ENCODE measurements at regions not wholly inside any gene's neighbourhood (a gene's known extent, or its start where the extent isn't known, plus 50 kb on each side); places are given as distances from the start of the nearest gene placed in this dataset.

- H3K27ac ChIP-seq (ENCODE audit: low read length), result no peak overlapping the region
- no peaks in the 10 kb centered on the region for H3K79me2 ChIP-seq (replicated peaks; ENCODE audit: insufficient read depth, low read length)
- no peaks in the 10 kb centered on the region for H4K20me1 ChIP-seq (ENCODE audit: insufficient read depth)
- no peak overlapping the region for H3K4me2 ChIP-seq (ENCODE audit: low read length)
- H3K9ac ChIP-seq (ENCODE audit: low read length), result no peak overlapping the region
- no peaks in the 10 kb centered on the region for H3K36me3 ChIP-seq (ENCODE audit: insufficient read depth, low read length)
- no peak overlapping the region for H3K4me3 ChIP-seq (ENCODE audit: low read length)
- H3K27me3 ChIP-seq (ENCODE audit: insufficient read depth, low read depth, low read length), result no peaks in the 10 kb centered on the region
- H3K9me3 ChIP-seq (ENCODE audit: low read length), result no peaks in the 10 kb centered on the region
- H3F3A ChIP-seq (ENCODE audit: insufficient read depth, low read length, poor library complexity, severe bottlenecking), result no peaks in the 10 kb centered on the region
- H2AFZ ChIP-seq (ENCODE audit: low read depth, low read length), result no peak overlapping the region
- no peaks in the 10 kb centered on the region for H3K9me2 ChIP-seq (ENCODE audit: insufficient read depth, low read length)
- no peak for TF ChIP-seq EZH2 (IDR thresholded peaks at IDR 0.05; ENCODE audit: borderline replicate concordance, insufficient read depth, low read length, poor library complexity, severe bottlenecking)
- TF ChIP-seq EP300 (conservative IDR thresholded peaks at IDR 0.05; ENCODE audit: poor library complexity, severe bottlenecking), result no peak
- TF ChIP-seq, protein P1, sequence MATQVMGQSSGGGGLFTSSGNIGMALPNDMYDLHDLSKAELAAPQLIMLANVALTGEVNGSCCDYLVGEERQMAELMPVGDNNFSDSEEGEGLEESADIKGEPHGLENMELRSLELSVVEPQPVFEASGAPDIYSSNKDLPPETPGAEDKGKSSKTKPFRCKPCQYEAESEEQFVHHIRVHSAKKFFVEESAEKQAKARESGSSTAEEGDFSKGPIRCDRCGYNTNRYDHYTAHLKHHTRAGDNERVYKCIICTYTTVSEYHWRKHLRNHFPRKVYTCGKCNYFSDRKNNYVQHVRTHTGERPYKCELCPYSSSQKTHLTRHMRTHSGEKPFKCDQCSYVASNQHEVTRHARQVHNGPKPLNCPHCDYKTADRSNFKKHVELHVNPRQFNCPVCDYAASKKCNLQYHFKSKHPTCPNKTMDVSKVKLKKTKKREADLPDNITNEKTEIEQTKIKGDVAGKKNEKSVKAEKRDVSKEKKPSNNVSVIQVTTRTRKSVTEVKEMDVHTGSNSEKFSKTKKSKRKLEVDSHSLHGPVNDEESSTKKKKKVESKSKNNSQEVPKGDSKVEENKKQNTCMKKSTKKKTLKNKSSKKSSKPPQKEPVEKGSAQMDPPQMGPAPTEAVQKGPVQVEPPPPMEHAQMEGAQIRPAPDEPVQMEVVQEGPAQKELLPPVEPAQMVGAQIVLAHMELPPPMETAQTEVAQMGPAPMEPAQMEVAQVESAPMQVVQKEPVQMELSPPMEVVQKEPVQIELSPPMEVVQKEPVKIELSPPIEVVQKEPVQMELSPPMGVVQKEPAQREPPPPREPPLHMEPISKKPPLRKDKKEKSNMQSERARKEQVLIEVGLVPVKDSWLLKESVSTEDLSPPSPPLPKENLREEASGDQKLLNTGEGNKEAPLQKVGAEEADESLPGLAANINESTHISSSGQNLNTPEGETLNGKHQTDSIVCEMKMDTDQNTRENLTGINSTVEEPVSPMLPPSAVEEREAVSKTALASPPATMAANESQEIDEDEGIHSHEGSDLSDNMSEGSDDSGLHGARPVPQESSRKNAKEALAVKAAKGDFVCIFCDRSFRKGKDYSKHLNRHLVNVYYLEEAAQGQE (IDR thresholded peaks at IDR 0.05; ENCODE audit: borderline replicate concordance), result no peak
- TF ChIP-seq TAF1 (IDR thresholded peaks at IDR 0.05; ENCODE audit: low read depth), result no peak
- TF ChIP-seq SMC3 (conservative IDR thresholded peaks at IDR 0.05; ENCODE audit: poor library complexity), result no peak
- no peak for TF ChIP-seq POLR2AphosphoS5 (IDR thresholded peaks at IDR 0.05)
- TF ChIP-seq MXI1 (conservative IDR thresholded peaks at IDR 0.05; ENCODE audit: poor library complexity, severe bottlenecking), result no peak
- TF ChIP-seq RAD21 (conservative IDR thresholded peaks at IDR 0.05), result no peak
- no peak for TF ChIP-seq CTCF (IDR thresholded peaks at IDR 0.05; ENCODE audit: poor library complexity, severe bottlenecking)
Observed at GRCh38 chr1:234708700-234709395, 98.9 kb upstream of the IRF2BP2 start.

DNA sequence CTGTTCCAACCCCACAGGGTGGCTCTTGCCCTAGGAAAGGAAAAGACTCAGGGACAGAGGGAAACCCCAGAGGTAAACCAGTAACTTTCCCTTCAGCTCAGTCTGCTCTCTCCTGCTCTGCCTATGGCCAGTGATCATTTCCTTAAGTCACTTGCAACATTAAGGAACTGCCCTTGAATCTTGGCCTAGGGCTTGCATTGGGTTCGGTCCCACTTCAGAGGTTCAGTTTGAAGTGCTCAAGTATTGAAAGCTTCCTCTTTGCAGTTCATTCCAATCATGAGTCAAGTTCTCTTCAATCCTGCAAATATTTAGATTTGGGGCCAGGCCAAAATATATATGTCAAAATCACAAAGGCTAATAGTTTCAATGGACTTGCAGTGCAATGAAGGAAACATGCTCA, 97.7 kb upstream of the IRF2BP2 start:
- H3K9me3 ChIP-seq (ENCODE audit: low read length), result no peaks in the 10 kb centered on the region
- H2AFZ ChIP-seq (ENCODE audit: low read depth, low read length), result no peak overlapping the region
- no peaks in the 10 kb centered on the region for H3K27me3 ChIP-seq (ENCODE audit: insufficient read depth, low read depth, low read length)
- H3K9ac ChIP-seq (ENCODE audit: low read length), result no peak overlapping the region
- no peaks in the 10 kb centered on the region for H3K9me2 ChIP-seq (ENCODE audit: insufficient read depth, low read length)
- H3K27ac ChIP-seq (ENCODE audit: low read length), result no peak overlapping the region
- H3F3A ChIP-seq (ENCODE audit: insufficient read depth, low read length, poor library complexity, severe bottlenecking), result no peaks in the 10 kb centered on the region
- no peak overlapping the region for H3K4me3 ChIP-seq (ENCODE audit: low read length)
- H4K20me1 ChIP-seq (ENCODE audit: insufficient read depth), result no peaks in the 10 kb centered on the region
- TF ChIP-seq RAD21 (conservative IDR thresholded peaks at IDR 0.05), result no peak
- no peak for TF ChIP-seq POLR2AphosphoS5 (IDR thresholded peaks at IDR 0.05)
- TF ChIP-seq MXI1 (conservative IDR thresholded peaks at IDR 0.05; ENCODE audit: poor library complexity, severe bottlenecking), result no peak
- TF ChIP-seq EZH2 (IDR thresholded peaks at IDR 0.05; ENCODE audit: borderline replicate concordance, insufficient read depth, low read length, poor library complexity, severe bottlenecking), result no peak
- TF ChIP-seq CTCF (IDR thresholded peaks at IDR 0.05; ENCODE audit: poor library complexity, severe bottlenecking), result no peak
- no peak for TF ChIP-seq SMC3 (conservative IDR thresholded peaks at IDR 0.05; ENCODE audit: poor library complexity)
- TF ChIP-seq, protein P1 (IDR thresholded peaks at IDR 0.05; ENCODE audit: borderline replicate concordance), result no peak
- no peak for TF ChIP-seq EP300 (conservative IDR thresholded peaks at IDR 0.05; ENCODE audit: poor library complexity, severe bottlenecking)
- TF ChIP-seq TAF1 (IDR thresholded peaks at IDR 0.05; ENCODE audit: low read depth), result no peak
- H3K36me3 ChIP-seq (ENCODE audit: insufficient read depth, low read length), result no peaks in the 10 kb centered on the region
- no peaks in the 10 kb centered on the region for H3K79me2 ChIP-seq (replicated peaks; ENCODE audit: insufficient read depth, low read length)
- no peak overlapping the region for H3K4me2 ChIP-seq (ENCODE audit: low read length)

Measured in neural cell (in vitro differentiated cells).